Activated CD4-positive, alpha-beta memory T cell treated with anti-CD3 and anti-CD28 coated beads, Interleukin-2, amount 10 ng/mL, durations not matched to agents 7 days and 5 days (primary cell): ENCODE measurements at regions not wholly inside any gene's neighbourhood (a gene's known extent, or its start where the extent isn't known, plus 50 kb on each side); places are given as distances from the start of the nearest gene placed in this dataset.
"Not testable (repeated sequence)": the region's sequence is repeated elsewhere in the genome, so short reads cannot be mapped to it uniquely, and the experiment has no call there.

Source experiments
- CTCF ChIA-PET: fragments of 350-600 bp; sonication (Branson Sonifier 250); formaldehyde crosslinking; loops from one replicate; lab custom pipeline; 2021; ENCODE audit warnings: antibody characterized with exemption, inconsistent platforms; lab: Charles Lee
- POLR2A ChIA-PET: fragments of 350-600 bp; sonication (Branson Sonifier 250); formaldehyde crosslinking; loops from one replicate; lab custom pipeline; 2021; ENCODE audit warnings: antibody characterized with exemption; lab: Charles Lee
- DNase-seq: peaks from one replicate; pipeline ENCODE4 v3.0.0-alpha.2; 2020
- H3K27ac Mint-ChIP-seq: one replicate; pipeline ENCODE4 v1.8.0; 2021; ENCODE audit warnings: mild to moderate bottlenecking, mixed read lengths
- H3K27me3 Mint-ChIP-seq: one replicate; pipeline ENCODE4 v1.8.0; 2021; ENCODE audit warnings: mixed read lengths
- H3K36me3 Mint-ChIP-seq: one replicate; pipeline ENCODE4 v1.8.0; 2021; ENCODE audit warnings: low read depth, mixed read lengths
- H3K4me1 Mint-ChIP-seq: one replicate; pipeline ENCODE4 v1.8.0; 2021; ENCODE audit warnings: mixed read lengths
- H3K4me3 Mint-ChIP-seq: one replicate; pipeline ENCODE4 v1.8.0; 2021; ENCODE audit warnings: mild to moderate bottlenecking, mixed read lengths
- H3K9me3 Mint-ChIP-seq: one replicate; pipeline ENCODE4 v1.8.0; 2021; ENCODE audit warnings: mixed read lengths

- ChIA-PET POLR2A (no interaction called here), CTCF (no interaction called here)
- no peaks in the 10 kb centered on the region for H3K36me3 Mint-ChIP-seq
- H3K4me1 Mint-ChIP-seq = no peaks in the 10 kb centered on the region
- peaks cover 3% of the 10 kb centered on the region for H3K9me3 Mint-ChIP-seq
- H3K27ac Mint-ChIP-seq = no peak overlapping the region
- H3K4me3 Mint-ChIP-seq = no peak overlapping the region
- no peaks in the 10 kb centered on the region for H3K27me3 Mint-ChIP-seq
- no peak for DNase-seq
Observed at GRCh38 chr3:4150816-4151215, 152.4 kb upstream of the SETMAR start.

DNA sequence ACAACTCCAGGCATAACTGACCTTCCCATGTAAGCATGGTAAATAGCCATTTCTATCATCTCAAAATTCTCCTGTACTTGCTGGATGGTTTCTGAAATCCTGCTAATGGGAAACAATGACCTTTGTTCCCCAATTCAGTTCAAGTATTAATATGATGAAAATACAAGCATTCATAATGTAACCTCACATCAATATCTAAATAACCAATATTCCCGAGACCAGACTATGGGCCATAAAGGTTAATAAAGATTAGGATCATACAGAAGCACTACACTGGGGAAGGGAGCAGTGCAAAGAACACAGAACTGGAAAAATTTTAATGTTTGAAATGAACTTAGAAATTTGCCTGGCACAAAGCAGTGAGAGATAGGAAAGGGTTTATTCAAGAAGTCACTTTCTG, 151.3 kb upstream of the SETMAR start:
- H3K27ac Mint-ChIP-seq = no peak overlapping the region
- no peaks in the 10 kb centered on the region for H3K27me3 Mint-ChIP-seq
- H3K4me1 Mint-ChIP-seq = no peaks in the 10 kb centered on the region
- ChIA-PET POLR2A (no interaction called here), CTCF (interaction anchor here (0.6 kb wide), 1 partner anchor 765 kb away, joined by 3 read pairs; no protein-coding TSS in a partner anchor)
- DNase-seq = no peak
- H3K9me3 Mint-ChIP-seq = peaks cover 3% of the 10 kb centered on the region
- no peaks in the 10 kb centered on the region for H3K36me3 Mint-ChIP-seq
- H3K4me3 Mint-ChIP-seq = no peak overlapping the region

DNA sequence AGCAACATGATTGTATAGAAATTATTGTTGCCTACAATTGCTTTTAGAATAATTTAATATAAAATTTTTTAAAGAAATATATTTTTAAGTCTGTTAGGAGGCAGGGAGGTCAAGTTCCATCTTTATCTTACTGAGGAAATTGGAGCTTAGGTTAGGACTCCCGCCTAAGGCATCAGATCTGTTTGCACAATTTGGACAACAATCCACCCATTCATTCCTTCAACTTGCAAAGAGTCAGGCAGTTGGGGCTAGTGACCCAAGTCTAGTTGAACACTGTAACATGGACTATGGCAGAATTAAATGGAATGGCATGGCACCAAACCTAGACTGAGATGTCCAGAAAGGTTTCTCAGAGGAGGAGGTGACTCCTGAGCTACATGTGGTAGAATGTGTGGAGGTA, 149.4 kb upstream of the SETMAR start:
- ChIA-PET POLR2A (no interaction called here), CTCF (no interaction called here)
- H3K4me1 Mint-ChIP-seq = no peaks in the 10 kb centered on the region
- H3K27me3 Mint-ChIP-seq = no peaks in the 10 kb centered on the region
- DNase-seq = no peak
- no peaks in the 10 kb centered on the region for H3K36me3 Mint-ChIP-seq
- H3K27ac Mint-ChIP-seq = no peak overlapping the region
- no peaks in the 10 kb centered on the region for H3K9me3 Mint-ChIP-seq
- no peak overlapping the region for H3K4me3 Mint-ChIP-seq

DNA sequence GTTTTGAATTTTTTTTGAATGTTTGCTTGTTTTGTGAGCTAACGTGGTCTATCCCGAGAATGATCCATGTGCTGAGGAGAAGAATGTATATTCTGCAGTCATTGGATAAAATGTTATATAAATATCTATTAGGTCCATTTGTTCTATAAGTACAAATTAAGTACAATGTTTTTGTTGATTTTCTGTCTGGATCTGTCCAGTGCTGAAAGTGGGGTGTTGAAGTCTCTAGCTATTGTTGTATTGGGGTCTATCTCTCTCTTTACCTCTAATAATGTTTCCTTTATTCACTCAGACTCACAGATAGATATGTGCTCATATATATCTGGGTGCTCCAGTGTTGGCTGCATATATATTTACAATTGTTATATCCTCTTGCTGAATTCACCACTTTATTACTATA, 144.8 kb upstream of the SETMAR start:
- Mint-ChIP-seq H3K27ac (no peak overlapping the region), H3K4me3 (no peak overlapping the region), H3K9me3 (no peaks in the 10 kb centered on the region), H3K27me3 (no peaks in the 10 kb centered on the region), H3K4me1 (no peaks in the 10 kb centered on the region), H3K36me3 (no peaks in the 10 kb centered on the region)
- DNase-seq = no peak
- ChIA-PET POLR2A (no interaction called here), CTCF (no interaction called here)

DNA sequence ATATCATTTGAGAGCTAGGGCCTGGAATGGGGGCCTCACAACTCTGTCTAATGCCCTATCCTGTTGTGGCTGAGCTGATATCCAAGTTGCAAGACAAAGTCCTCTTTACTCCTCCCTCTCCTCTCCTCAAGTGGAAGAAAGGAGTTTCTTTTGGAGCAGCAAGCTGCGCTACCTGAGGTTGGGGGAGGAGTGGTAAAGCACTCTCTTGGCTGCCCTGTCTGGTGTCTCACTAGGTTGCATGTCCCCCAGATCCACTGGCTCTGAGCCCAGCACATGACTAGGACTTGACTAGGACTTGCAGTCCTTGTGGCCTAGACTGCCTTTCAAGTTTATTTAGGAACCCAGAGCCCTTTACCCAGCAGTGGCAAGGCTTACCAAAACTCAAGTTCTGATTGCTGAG, 141.1 kb upstream of the SETMAR start:
- H3K9me3 Mint-ChIP-seq = no peaks in the 10 kb centered on the region
- H3K27ac Mint-ChIP-seq = no peak overlapping the region
- H3K4me3 Mint-ChIP-seq = no peak overlapping the region
- no peaks in the 10 kb centered on the region for H3K36me3 Mint-ChIP-seq
- ChIA-PET POLR2A (no interaction called here), CTCF (no interaction called here)
- DNase-seq = no peak
- H3K27me3 Mint-ChIP-seq = no peaks in the 10 kb centered on the region
- H3K4me1 Mint-ChIP-seq = no peaks in the 10 kb centered on the region

- DNase-seq = no peak
- Mint-ChIP-seq H3K27ac (no peak overlapping the region), H3K27me3 (no peaks in the 10 kb centered on the region), H3K4me3 (no peak overlapping the region), H3K9me3 (no peaks in the 10 kb centered on the region), H3K36me3 (no peaks in the 10 kb centered on the region), H3K4me1 (no peaks in the 10 kb centered on the region)
- CTCF ChIA-PET = no interaction called here
- POLR2A ChIA-PET = no interaction called here
Observed at GRCh38 chr3:4163011-4163410, 140.2 kb upstream of the SETMAR start.

DNA sequence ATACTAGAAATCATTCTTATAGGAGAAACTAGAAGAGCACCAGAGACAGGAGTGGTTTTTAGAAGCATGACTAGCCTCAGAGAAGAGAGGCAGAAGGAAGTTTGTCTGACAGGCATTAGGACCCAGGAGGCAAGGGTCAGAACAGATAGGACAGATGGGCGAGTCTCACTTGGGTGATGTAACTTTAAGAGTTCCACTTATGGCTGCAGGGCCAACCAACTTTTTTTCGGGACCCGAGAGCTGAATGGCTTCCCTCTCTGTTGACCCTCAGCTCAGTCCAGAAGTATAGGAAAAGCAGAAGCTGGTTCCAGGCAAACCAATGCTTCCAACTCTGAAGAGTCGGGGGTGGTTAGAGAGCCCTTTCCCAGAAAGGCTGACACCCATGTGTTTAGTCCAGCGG, 136.6 kb upstream of the SETMAR start:
- CTCF ChIA-PET = no interaction called here
- no peaks in the 10 kb centered on the region for H3K27me3 Mint-ChIP-seq

GRCh38 chr3:4167230-4167629, 135.9 kb upstream of the SETMAR start:
- H3K27ac Mint-ChIP-seq, POLR2A ChIA-PET, H3K36me3 Mint-ChIP-seq, DNase-seq, H3K4me1 Mint-ChIP-seq, H3K27me3 Mint-ChIP-seq, H3K9me3 Mint-ChIP-seq, CTCF ChIA-PET, H3K4me3 Mint-ChIP-seq: not testable (repeated sequence)

More for the DNA sequence above, 136.6 kb upstream of the SETMAR start:
- Mint-ChIP-seq H3K9me3 (no peaks in the 10 kb centered on the region), H3K4me3 (no peak overlapping the region), H3K27ac (no peak overlapping the region), H3K4me1 (no peaks in the 10 kb centered on the region), H3K36me3 (no peaks in the 10 kb centered on the region)
- POLR2A ChIA-PET = no interaction called here
- DNase-seq = no peak

DNA sequence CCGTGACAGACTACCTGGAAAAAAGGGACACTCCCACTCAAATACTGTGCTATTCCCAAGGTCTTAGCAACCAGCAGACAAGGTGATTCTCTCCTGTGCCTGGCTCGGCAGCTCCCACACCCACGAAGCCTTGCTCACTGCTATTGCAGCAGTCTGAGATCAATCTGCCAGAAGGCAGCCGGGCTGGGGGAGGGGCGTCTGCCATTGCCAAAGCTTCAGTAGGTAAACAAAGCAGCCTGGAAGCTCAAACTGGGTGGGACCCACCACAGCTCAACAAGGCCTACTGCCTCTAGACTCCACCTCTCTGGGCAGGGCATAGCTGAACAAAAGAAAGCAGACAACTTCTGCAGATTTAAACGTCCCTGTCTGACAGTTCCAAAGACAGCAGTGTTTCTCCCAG, 128.4 kb upstream of the SETMAR start:
- ChIA-PET CTCF (no interaction called here), POLR2A (no interaction called here)
- Mint-ChIP-seq H3K4me3 (no peak overlapping the region), H3K36me3 (no peaks in the 10 kb centered on the region), H3K27me3 (no peaks in the 10 kb centered on the region), H3K27ac (no peak overlapping the region), H3K9me3 (peaks cover 6% of the 10 kb centered on the region), H3K4me1 (no peaks in the 10 kb centered on the region)
- DNase-seq = no peak

- CTCF ChIA-PET = no interaction called here
- Mint-ChIP-seq H3K4me1 (no peaks in the 10 kb centered on the region), H3K36me3 (no peaks in the 10 kb centered on the region), H3K4me3 (no peak overlapping the region), H3K9me3 (no peaks in the 10 kb centered on the region), H3K27me3 (no peaks in the 10 kb centered on the region), H3K27ac (no peak overlapping the region)
- DNase-seq = no peak
- POLR2A ChIA-PET = no interaction called here
Observed at GRCh38 chr3:4191971-4192370, 111.2 kb upstream of the SETMAR start.

GRCh38 chr3:4195006-4195405, 108.2 kb upstream of the SETMAR start:
- no peak overlapping the region for H3K4me3 Mint-ChIP-seq
- H3K9me3 Mint-ChIP-seq = peaks cover 3% of the 10 kb centered on the region
- H3K4me1 Mint-ChIP-seq = no peaks in the 10 kb centered on the region
- CTCF ChIA-PET = no interaction called here
- no peaks in the 10 kb centered on the region for H3K27me3 Mint-ChIP-seq
- DNase-seq = no peak
- no peak overlapping the region for H3K27ac Mint-ChIP-seq
- H3K36me3 Mint-ChIP-seq = no peaks in the 10 kb centered on the region
- POLR2A ChIA-PET = no interaction called here

GRCh38 chr3:4196506-4197147, 106.5 kb upstream of the SETMAR start:
- Mint-ChIP-seq H3K4me3 (no peak overlapping the region), H3K4me1 (no peaks in the 10 kb centered on the region)
- CTCF ChIA-PET = no interaction called here

GRCh38 chr3:4197670-4198069, 105.5 kb upstream of the SETMAR start:
- CTCF ChIA-PET = no interaction called here
- POLR2A ChIA-PET = no interaction called here

More at GRCh38 chr3:4196506-4197147, 106.5 kb upstream of the SETMAR start:
- DNase-seq = no peak
- POLR2A ChIA-PET = no interaction called here
- Mint-ChIP-seq H3K36me3 (no peaks in the 10 kb centered on the region), H3K9me3 (peaks cover 3% of the 10 kb centered on the region), H3K27me3 (no peaks in the 10 kb centered on the region), H3K27ac (no peak overlapping the region)

GRCh38 chr3:4198491-4198890, 104.7 kb upstream of the SETMAR start:
- CTCF ChIA-PET = no interaction called here
- Mint-ChIP-seq H3K27me3 (no peaks in the 10 kb centered on the region), H3K4me3 (no peak overlapping the region), H3K4me1 (no peaks in the 10 kb centered on the region), H3K27ac (no peak overlapping the region), H3K36me3 (no peaks in the 10 kb centered on the region), H3K9me3 (peaks cover 3% of the 10 kb centered on the region)
- POLR2A ChIA-PET = no interaction called here
- DNase-seq = no peak

More at GRCh38 chr3:4197670-4198069, 105.5 kb upstream of the SETMAR start:
- Mint-ChIP-seq H3K4me1 (no peaks in the 10 kb centered on the region), H3K27ac (no peak overlapping the region), H3K27me3 (no peaks in the 10 kb centered on the region), H3K4me3 (no peak overlapping the region), H3K36me3 (no peaks in the 10 kb centered on the region), H3K9me3 (peaks cover 3% of the 10 kb centered on the region)
- DNase-seq = no peak
